GM21825 (cell line): ENCODE measurements at regions not wholly inside any gene's neighbourhood (a gene's known extent, or its start where the extent isn't known, plus 50 kb on each side); places are given as distances from the start of the nearest gene placed in this dataset.
"Not testable (repeated sequence)": the region's sequence is repeated elsewhere in the genome, so short reads cannot be mapped to it uniquely, and the experiment has no call there.

Experiments used
- ATAC-seq: cut with Tn5 transposase; IDR thresholded peaks from one replicate; pipeline ENCODE4 v1.9.1; 2021; ENCODE audit warnings: mild to moderate bottlenecking, moderate library complexity; ENCODE audit not compliant: unreplicated experiment

DNA sequence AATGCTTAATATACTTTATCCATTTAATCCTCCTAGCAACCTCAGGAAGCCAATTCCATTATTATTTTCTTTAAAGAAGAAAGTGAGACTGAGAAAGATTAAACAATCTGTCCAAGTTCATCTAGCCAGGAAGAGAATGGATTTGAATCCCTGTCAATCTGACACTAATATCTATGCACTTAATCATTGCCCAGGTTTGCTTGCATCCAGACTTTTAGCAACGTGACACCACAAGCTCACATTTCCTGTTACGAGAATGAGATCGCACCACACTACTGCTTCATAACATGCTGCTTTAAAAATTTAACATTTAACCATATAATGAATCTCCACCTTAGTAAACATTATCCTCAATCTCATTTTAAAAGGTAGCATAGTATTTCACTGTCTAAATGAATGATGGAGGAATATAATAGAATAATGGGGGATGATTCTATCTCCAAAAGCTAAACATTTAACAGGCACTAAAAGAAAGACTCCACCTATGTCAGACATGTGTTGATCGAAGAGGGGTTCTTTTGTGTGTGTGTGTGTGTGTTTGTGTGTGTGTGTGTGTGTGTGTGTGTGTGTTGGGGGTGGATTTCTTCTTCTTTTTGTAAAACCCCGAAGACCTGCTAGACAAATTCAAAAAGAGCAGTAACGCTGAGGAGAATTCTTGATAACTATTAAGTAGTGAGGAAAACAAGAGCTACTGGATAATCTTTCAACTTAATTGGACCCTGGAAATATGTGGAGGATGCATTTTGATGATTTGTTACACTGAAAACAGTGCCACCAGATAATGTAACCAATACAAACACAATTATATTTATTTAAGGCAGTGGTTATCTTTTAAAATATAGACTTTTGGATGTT, 138.7 kb upstream of the NR3C1 start:
- ATAC-seq, result no peak

DNA sequence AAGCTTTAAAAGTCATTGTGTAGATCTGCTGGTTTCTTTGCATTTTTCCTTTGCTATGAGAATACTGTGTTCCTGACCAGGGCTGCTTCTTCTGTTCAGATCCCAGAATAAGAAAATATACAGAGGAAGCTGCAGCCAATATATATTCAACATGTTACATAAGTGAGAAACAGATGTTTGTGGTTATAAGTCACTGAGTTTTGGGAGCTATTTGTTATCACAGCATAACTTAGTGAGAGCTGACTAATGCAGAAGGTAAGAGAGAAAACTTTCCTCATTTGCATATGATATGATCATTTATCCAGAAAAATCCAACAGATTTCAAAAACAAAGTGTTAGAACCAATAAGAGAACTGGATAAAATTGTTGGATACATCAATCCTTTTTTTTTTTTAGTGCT, 136.3 kb upstream of the NR3C1 start:
- ATAC-seq, result no peak

DNA sequence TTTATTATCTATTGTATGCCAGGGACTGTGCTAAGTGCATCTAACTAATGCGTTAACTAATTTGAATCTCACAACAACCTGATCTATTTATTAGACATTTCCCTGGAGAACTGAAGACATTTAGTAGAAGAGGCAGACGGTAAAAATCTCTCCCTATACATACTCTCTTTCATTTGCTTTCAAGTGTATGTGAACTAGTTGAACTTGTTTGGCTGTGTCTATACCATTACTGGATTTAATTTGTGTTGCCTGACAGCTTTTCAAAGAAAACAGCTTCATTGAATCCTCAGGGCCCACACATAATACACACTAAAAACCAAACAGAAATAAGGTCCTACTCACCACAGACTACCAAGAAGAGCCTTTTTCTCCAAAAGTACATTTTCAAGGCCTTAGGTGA, 133.6 kb upstream of the NR3C1 start:
- ATAC-seq, result no peak

DNA sequence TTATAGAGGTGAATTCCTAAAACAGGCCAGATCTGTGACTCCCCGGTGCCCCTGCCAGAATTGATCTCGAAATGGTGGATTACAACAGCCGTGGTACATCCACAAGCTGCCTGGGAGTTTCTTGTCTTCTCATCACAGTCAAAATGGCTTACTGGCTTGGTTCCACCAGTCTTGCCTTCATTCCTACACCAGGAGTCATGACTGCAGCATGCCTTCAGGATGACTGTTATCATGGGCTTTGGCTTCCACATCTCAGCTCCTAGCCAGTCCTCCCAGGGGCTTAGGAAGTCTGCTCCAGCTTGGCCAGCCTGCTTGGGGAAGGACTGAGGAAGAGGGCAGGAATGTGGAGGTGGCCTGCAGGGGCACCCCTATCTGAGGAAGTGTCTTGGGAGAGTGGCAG, 132.9 kb upstream of the NR3C1 start:
- ATAC-seq, result no peak

DNA sequence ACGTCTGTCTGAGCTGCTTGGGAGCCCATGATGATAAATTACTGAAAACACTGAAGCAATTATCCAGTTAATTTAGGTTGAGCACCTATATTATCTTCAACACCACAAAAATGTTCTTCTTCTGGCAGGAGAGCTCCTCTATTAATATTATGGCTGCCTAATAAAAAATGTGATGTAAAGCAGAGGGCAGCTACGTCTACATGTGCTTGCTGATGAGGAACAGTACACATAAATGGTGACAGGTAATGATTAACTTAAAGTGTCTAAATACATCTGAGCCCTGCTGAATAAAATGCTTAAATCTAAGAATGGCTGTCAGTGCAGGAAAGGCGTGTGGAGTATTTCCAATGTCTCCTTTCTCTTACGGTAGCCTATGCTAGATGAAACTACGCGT, 131.3 kb upstream of the NR3C1 start:
- no peak for ATAC-seq

- ATAC-seq, result no peak
Observed at GRCh38 chr5:143533978-143534760, 130.7 kb upstream of the NR3C1 start.

DNA sequence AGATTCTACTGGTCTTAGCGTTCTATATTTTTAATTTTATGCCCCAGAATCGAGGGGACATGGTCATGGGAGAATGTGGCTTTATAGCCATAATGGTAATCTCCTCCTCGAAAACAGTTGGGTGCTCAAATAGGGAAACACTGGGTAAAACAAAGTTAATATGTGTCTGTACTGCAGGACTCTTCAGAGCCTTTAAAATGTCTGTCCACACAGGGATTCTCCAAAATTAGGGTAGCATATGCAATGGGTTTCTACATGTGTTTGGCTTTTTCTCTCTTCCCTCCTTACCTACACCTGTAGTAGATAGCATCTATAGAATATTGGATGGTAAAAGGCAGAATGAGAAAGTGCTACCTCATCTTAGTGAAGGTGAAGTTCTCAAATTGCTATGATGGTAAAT, 130.0 kb upstream of the NR3C1 start:
- no peak for ATAC-seq

- ATAC-seq, result no peak
Observed at GRCh38 chr5:143527808-143528207, 124.3 kb upstream of the NR3C1 start.

DNA sequence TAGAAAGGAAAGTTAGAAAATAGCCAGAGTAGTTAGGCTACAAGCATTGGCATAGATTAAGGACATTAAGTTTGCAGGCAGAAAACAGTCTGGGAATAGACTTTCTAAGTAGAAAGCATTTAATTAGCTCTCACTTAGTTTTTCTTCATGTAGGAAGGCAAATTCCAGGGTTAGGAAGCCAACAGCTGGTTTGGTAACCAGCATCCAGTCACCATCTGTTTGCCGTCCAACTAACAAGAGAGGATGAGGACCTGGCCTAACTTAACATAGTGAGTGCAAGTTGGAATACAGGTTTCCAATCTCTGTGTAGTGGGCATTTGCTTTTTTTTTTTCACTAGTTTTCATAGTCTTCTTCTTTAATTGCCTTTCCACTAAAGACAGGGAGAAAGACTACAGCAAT, 121.7 kb upstream of the NR3C1 start:
- ATAC-seq, result no peak

DNA sequence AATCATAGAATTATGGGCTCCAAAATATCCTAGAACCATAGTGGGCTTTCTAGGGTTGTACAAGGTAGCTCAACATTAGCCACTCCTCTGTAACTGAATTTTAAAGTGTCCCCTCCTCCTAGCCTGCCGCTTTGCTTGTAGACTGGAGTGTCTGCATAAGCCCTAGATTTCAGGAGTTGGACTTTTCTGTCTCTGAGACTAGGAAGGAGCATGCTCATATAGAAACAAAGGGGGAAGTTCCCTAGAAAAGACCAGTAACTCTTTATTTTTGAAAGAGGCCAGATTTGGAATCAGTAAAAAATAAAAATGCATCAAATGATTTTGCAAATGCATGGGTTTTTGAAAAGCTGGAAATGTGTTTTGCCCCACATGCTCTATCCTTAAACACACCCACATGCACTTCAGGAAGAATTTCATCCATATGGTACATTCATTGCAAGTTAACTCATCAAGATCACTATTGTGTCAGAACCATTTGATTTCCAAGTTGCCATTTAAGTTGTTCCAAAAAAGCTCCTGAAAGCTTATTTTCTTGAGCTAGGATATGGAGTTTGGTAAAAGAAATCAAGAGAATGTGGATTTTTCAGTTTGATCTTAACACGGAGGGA, 121.0 kb upstream of the NR3C1 start:
- ATAC-seq, result no peak

DNA sequence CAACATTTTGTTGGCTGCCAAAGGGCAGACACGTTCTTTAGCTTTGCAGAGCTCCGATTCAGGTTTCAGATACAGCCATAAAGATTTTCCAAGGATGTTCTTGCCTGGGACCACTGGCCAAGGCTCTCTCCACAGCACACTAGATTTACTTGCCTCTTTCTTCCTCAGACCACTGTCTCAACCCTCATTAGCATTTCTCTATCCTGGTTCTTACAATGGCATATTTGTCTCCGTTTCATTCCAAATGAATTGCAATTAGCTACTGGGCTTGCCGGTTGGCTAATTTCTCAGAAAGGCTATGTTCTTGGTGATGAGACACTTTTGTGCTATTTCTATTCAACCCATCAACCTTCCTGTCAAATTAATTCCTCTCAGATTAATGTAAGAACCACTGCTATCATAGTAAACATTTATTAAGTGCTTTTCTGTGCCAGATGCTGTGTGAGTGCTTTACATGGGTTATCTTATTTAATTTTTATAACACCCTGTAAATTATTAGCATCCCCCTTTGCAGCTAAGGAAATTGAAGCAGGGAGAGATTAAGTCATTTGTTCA, 118.4 kb upstream of the NR3C1 start:
- no peak for ATAC-seq

- no peak for ATAC-seq
Observed at GRCh38 chr5:143521141-143521540, 117.7 kb upstream of the NR3C1 start.

- not testable (repeated sequence) for ATAC-seq
Observed at GRCh38 chr5:143519215-143519614, 115.7 kb upstream of the NR3C1 start.

- ATAC-seq, result not testable (repeated sequence)
Observed at GRCh38 chr5:143517824-143518223, 114.3 kb upstream of the NR3C1 start.

DNA sequence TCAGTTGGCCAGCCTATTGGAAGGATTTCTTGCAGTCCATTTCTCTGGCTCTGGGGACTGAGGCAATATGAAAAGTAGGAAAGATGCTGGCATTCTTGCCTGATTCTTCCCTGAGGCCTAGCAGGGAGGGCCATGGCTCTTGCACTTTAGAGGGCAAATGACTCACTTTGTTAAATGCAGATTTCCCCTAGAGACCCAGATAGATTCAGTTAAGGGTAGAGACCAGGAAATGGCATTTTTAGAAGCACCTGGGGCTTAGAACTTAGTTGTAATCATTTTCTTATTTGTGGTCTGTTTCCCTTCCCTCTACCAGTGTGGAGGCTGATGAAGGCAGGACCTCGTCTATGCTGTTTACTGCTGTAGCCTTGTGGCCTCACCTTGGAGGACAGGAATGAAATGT, 112.8 kb upstream of the NR3C1 start:
- ATAC-seq, result no peak

DNA sequence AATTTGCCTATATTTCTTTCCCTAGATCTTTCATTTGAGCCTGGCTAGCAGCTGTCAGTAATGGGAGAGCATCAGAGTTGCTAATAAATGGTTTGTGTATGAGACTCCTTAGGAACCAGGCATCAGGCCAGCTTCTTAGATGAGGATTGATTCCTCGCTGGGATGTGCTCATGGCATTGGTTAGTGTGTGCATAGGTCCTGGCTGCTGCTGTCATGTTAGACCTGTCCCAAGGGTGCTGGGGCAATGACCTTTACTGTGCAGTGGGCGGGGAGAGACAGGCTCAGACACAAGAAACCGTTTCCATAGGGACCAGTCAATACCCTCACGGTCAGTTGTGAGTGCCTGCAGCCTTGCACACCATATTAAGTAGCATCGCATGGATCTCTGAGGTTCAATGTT, 112.3 kb upstream of the NR3C1 start:
- ATAC-seq, result no peak

DNA sequence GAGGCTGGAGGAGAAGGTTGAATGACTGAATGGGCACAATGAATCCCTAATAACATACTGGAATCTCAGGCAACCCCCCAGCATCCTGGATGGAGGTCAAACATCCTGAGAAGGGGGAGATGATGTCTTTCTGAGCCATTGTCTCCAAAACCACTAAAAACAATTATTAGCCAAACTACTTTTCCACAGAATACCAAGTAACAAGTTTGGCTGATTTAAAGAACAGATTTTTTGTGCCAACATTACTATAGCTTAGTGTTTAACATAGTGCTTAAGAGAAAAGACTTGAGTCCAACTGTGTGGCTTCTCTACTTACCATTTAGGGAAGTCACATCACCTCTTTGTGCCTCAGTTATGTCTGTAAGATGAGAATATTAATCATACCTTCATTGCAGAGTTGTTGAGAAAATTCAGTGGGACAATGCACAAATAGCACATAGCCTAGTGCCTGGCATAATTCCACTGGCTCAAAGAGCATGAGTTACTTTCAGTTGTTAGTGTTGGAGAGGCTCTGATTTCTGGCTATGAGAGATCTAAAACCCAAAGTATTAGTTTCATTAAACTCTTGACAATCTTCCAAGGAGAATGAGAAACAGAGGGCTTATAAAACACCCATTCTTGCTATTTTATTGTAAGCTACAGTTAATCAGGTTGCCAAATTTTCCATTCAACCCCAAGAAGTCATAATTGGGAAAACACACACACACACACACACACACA, 111.3 kb upstream of the NR3C1 start:
- ATAC-seq, result no peak

DNA sequence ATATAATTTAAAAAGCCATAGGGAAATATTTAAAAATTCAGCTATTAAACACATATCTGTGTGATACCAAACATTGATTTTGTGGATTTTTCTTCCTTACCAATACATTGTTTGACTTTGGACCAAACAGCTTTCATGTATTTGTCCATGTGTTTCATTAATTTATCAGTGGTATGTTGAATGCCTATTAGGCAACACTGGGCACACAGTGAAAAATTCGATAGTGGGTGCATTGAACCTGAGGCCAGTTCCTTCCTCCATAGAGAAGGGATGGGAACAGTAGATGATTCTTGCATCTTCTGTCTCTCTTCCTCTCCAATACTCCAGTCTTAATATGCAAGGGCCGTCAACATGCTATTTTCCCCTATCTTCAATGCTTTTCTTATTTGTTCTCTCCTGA, 110.2 kb upstream of the NR3C1 start:
- no peak for ATAC-seq

- no peak for ATAC-seq
Observed at GRCh38 chr5:143511736-143512135, 108.2 kb upstream of the NR3C1 start.

GRCh38 chr5:143509758-143510221, 106.3 kb upstream of the NR3C1 start:
- peak; percentile 89 for ATAC-seq
